ENCODE measurements at regions not wholly inside any gene's neighbourhood (a gene's known extent, or its start where the extent isn't known, plus 50 kb on each side); places are given as distances from the start of the nearest gene placed in this dataset.

- no peak for TF ChIP-seq GATA2 (IDR thresholded peaks at IDR 0.05; ENCODE audit: low read depth, low read length)
- TF ChIP-seq GATA3 (IDR thresholded peaks at IDR 0.05; ENCODE audit: low read depth, low read length), result no peak
Measured at GRCh38 chr11:69915501-69916250, 96.5 kb upstream of the FGF3 start.
